ENCODE measurements at regions not wholly inside any gene's neighbourhood (a gene's known extent, or its start where the extent isn't known, plus 50 kb on each side); places are given as distances from the start of the nearest gene placed in this dataset.

DNA sequence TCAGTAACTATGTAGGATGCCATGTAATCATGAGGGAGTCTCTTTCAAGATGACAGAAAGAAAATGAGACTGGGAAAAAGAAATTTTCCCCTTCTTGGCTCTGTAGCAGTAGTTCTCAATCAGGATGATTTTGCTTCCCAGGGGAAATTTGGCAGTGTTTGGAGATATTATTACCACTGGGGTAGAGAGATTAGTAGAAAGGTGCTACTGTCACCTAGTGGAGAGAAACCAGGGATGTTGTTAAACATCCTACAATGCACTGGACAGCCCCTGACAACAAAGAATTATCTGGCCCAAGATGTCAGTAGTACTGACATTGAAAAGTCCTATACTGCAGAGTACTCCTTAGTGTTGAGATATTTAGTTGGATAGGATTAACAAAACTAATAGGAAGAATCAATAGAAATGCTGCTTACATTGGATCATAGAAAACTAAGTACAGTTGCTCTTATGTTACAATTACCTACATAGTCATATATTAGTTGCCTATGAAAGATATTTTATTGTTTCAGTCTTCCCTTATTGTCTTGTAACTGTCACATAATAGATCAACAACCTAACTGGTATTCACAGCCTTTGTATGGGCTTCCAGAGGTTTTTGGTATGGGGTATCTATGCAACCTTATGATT lies 433.3 kb downstream of the RAP2B start:
- no peak overlapping the region for H3K4me3 ChIP-seq (ENCODE audit: low read depth in 1 of 2, low read length in 2 of 2)
- no peaks in the 10 kb centered on the region for H3K27me3 ChIP-seq (ENCODE audit: low read depth, low read length)
- no peak overlapping the region for H3K27ac ChIP-seq (ENCODE audit: low read length)
- no peaks in the 10 kb centered on the region for H3K4me1 ChIP-seq (ENCODE audit: control insufficient read depth in 1 of 2, insufficient read depth in 2 of 2, low read length in 2 of 2)
- H3K36me3 ChIP-seq (ENCODE audit: control insufficient read depth in 1 of 2, insufficient read depth in 2 of 2, low read length in 2 of 2): no peaks in the 10 kb centered on the region
- no peaks in the 10 kb centered on the region for H3K9me3 ChIP-seq (ENCODE audit: control insufficient read depth in 1 of 2, low read length in 2 of 2)

DNA sequence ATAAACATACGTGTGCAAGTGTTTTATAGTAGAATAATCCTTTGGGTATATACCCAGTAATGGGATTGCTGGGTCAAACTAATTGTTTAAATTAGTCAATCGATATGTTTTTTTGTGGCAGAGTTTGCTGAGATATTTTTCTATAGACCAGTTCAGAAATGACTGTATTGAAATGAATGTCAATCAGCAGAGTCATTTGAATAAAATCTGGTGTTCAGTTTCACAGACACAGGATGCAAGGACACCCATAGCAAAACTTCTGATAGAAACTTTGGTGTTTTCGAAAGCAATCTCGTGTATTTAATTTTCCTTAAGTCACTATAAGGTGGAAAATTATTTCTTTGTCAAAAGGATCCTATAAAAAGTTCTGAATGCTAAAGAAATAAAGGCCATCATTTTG lies 434.4 kb downstream of the RAP2B start:
- Histone ChIP-seq H3K36me3 (ENCODE audit: control insufficient read depth in 1 of 2, insufficient read depth in 2 of 2, low read length in 2 of 2) (no peaks in the 10 kb centered on the region), H3K27ac (ENCODE audit: low read length) (no peak overlapping the region), H3K27me3 (ENCODE audit: low read depth, low read length) (no peaks in the 10 kb centered on the region), H3K9me3 (ENCODE audit: control insufficient read depth in 1 of 2, low read length in 2 of 2) (no peaks in the 10 kb centered on the region), H3K4me3 (ENCODE audit: low read depth in 1 of 2, low read length in 2 of 2) (no peak overlapping the region), H3K4me1 (ENCODE audit: control insufficient read depth in 1 of 2, insufficient read depth in 2 of 2, low read length in 2 of 2) (no peaks in the 10 kb centered on the region)

DNA sequence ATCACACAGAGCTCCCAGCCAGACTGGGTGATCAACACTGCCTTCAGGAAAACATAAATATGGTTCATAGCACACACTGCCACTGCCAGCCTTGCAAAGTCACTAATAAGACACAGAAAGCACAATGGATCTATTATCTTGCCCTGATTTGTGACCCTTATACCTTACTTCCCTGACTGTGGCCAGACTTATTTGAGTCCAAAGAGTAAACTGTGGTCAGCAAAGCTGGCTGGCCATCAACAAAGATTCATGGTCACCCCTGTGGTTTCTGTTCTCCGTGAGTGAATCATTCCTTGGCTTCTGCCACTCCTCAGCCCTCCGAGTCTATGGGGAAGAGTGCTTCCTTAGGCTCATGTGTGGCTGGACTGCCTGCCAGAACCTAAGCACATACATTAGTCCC lies 437.7 kb downstream of the RAP2B start:
- Histone ChIP-seq H3K27ac (ENCODE audit: low read length) (no peak overlapping the region), H3K36me3 (ENCODE audit: control insufficient read depth in 1 of 2, insufficient read depth in 2 of 2, low read length in 2 of 2) (no peaks in the 10 kb centered on the region), H3K4me1 (ENCODE audit: control insufficient read depth in 1 of 2, insufficient read depth in 2 of 2, low read length in 2 of 2) (no peaks in the 10 kb centered on the region), H3K9me3 (ENCODE audit: control insufficient read depth in 1 of 2, low read length in 2 of 2) (no peaks in the 10 kb centered on the region), H3K27me3 (ENCODE audit: low read depth, low read length) (no peaks in the 10 kb centered on the region), H3K4me3 (ENCODE audit: low read depth in 1 of 2, low read length in 2 of 2) (no peak overlapping the region)

DNA sequence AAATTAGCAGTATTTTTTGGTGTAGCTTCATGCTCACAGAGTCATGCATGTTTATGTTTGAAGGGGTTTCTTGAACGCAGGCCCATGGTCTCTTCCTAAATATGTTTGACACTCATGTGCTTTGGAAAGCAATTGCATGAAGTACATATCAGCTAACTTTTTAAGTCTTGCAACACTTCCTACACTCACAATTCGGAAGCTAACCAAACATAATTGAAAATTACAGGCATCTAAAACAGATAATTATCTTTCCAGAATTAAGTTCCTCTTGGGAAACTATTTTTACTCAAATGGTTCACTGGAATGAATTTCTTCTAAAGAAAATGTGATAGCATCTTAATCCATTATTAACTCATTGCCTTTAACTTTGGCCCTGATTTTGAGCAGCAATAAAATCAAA lies 438.9 kb downstream of the RAP2B start:
- H3K4me1 ChIP-seq (ENCODE audit: control insufficient read depth in 1 of 2, insufficient read depth in 2 of 2, low read length in 2 of 2): no peaks in the 10 kb centered on the region
- no peak overlapping the region for H3K4me3 ChIP-seq (ENCODE audit: low read depth in 1 of 2, low read length in 2 of 2)
- H3K27ac ChIP-seq (ENCODE audit: low read length): no peak overlapping the region
- no peaks in the 10 kb centered on the region for H3K9me3 ChIP-seq (ENCODE audit: control insufficient read depth in 1 of 2, low read length in 2 of 2)
- no peaks in the 10 kb centered on the region for H3K36me3 ChIP-seq (ENCODE audit: control insufficient read depth in 1 of 2, insufficient read depth in 2 of 2, low read length in 2 of 2)
- H3K27me3 ChIP-seq (ENCODE audit: low read depth, low read length): no peaks in the 10 kb centered on the region

DNA sequence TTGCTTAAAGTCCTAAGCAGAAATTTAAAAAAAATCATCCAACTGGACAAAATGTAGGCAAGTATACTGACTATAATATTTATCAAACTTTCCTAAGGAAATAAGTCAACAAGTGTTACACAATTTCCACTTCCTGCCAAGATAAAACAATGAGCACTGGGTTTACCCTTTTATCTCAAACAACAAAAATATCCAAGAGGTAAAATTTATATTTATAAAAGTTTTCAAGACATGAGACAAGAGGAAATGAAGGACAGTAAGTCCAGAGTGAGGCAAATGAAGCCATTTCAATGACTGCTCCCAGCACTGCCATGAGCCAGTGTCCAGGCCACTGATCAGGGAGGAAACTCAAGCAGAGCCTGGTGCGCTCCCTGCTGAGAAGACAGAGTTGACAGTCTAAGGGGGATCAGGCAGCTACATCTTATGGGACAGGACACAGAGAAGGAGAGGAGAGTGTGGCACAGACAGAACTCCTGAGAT lies 439.4 kb downstream of the RAP2B start:
- Histone ChIP-seq H3K4me1 (ENCODE audit: control insufficient read depth in 1 of 2, insufficient read depth in 2 of 2, low read length in 2 of 2) (no peaks in the 10 kb centered on the region), H3K9me3 (ENCODE audit: control insufficient read depth in 1 of 2, low read length in 2 of 2) (no peaks in the 10 kb centered on the region), H3K27me3 (ENCODE audit: low read depth, low read length) (no peaks in the 10 kb centered on the region), H3K27ac (ENCODE audit: low read length) (no peak overlapping the region), H3K4me3 (ENCODE audit: low read depth in 1 of 2, low read length in 2 of 2) (no peak overlapping the region), H3K36me3 (ENCODE audit: control insufficient read depth in 1 of 2, insufficient read depth in 2 of 2, low read length in 2 of 2) (no peaks in the 10 kb centered on the region)

DNA sequence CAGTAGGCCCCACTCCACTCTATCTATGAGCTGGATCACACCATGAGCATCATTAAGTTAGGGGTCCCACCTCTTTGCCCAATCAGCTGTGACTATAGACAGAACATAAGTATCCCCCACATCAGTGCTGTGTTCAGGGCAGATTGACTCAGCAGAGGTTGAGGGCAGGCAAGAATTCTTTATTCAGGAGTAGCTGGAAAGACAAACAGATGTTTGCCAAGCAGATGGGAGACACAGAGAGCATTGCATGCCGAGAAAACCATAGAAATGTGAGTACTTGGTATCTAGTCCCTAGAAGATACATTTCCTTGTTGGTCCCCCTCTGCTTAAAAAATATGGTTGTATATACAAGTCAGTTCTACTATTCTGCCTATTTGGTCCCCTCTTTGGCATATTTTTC lies 440.8 kb downstream of the RAP2B start:
- Histone ChIP-seq H3K4me3 (ENCODE audit: low read depth in 1 of 2, low read length in 2 of 2) (no peak overlapping the region), H3K4me1 (ENCODE audit: control insufficient read depth in 1 of 2, insufficient read depth in 2 of 2, low read length in 2 of 2) (no peaks in the 10 kb centered on the region), H3K36me3 (ENCODE audit: control insufficient read depth in 1 of 2, insufficient read depth in 2 of 2, low read length in 2 of 2) (no peaks in the 10 kb centered on the region), H3K27ac (ENCODE audit: low read length) (no peak overlapping the region), H3K27me3 (ENCODE audit: low read depth, low read length) (no peaks in the 10 kb centered on the region), H3K9me3 (ENCODE audit: control insufficient read depth in 1 of 2, low read length in 2 of 2) (no peaks in the 10 kb centered on the region)

DNA sequence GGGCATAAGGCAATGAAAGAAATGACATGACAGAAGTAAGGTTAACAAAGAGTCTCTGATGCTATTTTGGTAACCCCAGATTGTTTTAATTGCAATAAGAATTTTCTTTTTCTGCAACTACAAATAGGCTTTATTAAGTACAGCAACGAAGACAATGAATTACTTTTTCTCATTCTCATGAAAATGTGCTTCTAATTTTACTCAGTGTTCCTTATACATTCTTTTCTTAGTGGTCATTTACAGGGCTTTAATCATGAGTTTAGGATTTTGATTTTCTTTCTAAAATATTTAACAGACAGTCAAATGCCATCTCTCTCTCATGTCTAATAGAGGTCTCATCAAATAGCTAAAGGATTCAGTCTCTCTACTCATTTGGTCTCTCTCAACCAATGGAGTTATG lies 452.1 kb downstream of the RAP2B start:
- Histone ChIP-seq H3K27me3 (ENCODE audit: low read depth, low read length) (no peaks in the 10 kb centered on the region), H3K36me3 (ENCODE audit: control insufficient read depth in 1 of 2, insufficient read depth in 2 of 2, low read length in 2 of 2) (no peaks in the 10 kb centered on the region), H3K9me3 (ENCODE audit: control insufficient read depth in 1 of 2, low read length in 2 of 2) (no peaks in the 10 kb centered on the region)

DNA sequence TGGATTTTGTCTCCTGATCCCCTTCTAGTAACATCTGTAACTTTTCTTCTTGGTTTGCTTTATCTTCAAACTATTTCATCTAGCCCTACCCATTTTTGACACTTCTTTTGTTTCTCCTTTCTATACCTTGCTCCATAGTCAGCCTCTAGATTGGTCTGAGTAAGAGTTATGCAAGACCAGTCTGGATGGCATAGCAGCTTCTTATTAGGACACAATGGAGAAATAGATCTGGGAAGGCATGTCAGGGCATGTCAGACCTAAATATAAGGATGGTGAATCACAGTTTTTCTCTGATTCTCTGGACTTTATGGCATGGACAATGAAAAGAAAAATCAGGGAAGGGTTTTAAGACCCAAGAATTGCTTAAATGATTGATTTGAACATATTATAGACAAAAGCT lies 452.5 kb downstream of the RAP2B start:
- H3K27ac ChIP-seq (ENCODE audit: low read length): no peak overlapping the region
- H3K4me3 ChIP-seq (ENCODE audit: low read depth in 1 of 2, low read length in 2 of 2): no peak overlapping the region
- H3K9me3 ChIP-seq (ENCODE audit: control insufficient read depth in 1 of 2, low read length in 2 of 2): no peaks in the 10 kb centered on the region
- no peaks in the 10 kb centered on the region for H3K27me3 ChIP-seq (ENCODE audit: low read depth, low read length)
- H3K4me1 ChIP-seq (ENCODE audit: control insufficient read depth in 1 of 2, insufficient read depth in 2 of 2, low read length in 2 of 2): no peaks in the 10 kb centered on the region
- no peaks in the 10 kb centered on the region for H3K36me3 ChIP-seq (ENCODE audit: control insufficient read depth in 1 of 2, insufficient read depth in 2 of 2, low read length in 2 of 2)

More for the DNA sequence above, 452.1 kb downstream of the RAP2B start:
- no peak overlapping the region for H3K4me3 ChIP-seq (ENCODE audit: low read depth in 1 of 2, low read length in 2 of 2)
- no peak overlapping the region for H3K27ac ChIP-seq (ENCODE audit: low read length)
- H3K4me1 ChIP-seq (ENCODE audit: control insufficient read depth in 1 of 2, insufficient read depth in 2 of 2, low read length in 2 of 2): no peaks in the 10 kb centered on the region

DNA sequence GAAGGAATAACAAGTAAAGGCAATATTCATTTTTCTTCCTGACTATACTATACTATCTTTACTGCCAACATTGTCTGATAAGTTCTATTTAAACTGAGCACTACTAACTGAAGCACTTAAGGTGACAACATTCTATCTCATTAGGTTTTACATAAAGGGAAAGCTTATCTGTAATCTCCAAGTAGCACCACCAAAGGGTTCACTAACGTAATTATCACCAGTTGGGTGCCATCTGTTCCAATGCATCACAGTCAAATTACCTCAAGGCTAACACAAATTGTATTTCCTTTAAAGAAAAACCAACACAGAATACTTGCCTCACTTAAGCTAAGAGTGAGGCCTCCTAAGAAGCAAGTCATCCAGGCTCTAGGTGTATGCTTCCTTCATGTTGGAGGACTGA lies 453.8 kb downstream of the RAP2B start:
- no peaks in the 10 kb centered on the region for H3K36me3 ChIP-seq (ENCODE audit: control insufficient read depth in 1 of 2, insufficient read depth in 2 of 2, low read length in 2 of 2)
- H3K4me3 ChIP-seq (ENCODE audit: low read depth in 1 of 2, low read length in 2 of 2): no peak overlapping the region
- H3K4me1 ChIP-seq (ENCODE audit: control insufficient read depth in 1 of 2, insufficient read depth in 2 of 2, low read length in 2 of 2): no peaks in the 10 kb centered on the region
- no peaks in the 10 kb centered on the region for H3K9me3 ChIP-seq (ENCODE audit: control insufficient read depth in 1 of 2, low read length in 2 of 2)
- H3K27ac ChIP-seq (ENCODE audit: low read length): no peak overlapping the region
- H3K27me3 ChIP-seq (ENCODE audit: low read depth, low read length): no peaks in the 10 kb centered on the region

DNA sequence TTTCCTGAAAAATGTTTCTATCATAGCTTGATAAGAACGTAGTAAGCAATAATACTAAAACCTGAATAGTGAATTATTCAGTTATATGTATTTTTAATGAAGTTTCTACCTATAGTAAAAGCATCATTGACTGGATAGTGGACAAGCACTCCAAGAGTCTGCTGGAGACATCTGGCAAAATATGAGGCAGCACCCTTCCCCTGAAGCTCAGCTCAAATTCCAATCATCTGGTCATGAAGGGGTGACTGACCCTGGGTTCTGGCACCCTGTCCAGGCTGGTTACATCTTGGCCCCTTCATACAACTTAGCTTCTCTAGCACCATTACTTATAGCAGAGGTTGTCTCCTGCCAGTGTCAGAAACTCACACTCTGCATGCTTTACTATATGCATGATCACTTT lies 455.4 kb downstream of the RAP2B start:
- H3K4me1 ChIP-seq (ENCODE audit: control insufficient read depth in 1 of 2, insufficient read depth in 2 of 2, low read length in 2 of 2): no peaks in the 10 kb centered on the region
- H3K27ac ChIP-seq (ENCODE audit: low read length): no peak overlapping the region
- no peaks in the 10 kb centered on the region for H3K27me3 ChIP-seq (ENCODE audit: low read depth, low read length)
- H3K9me3 ChIP-seq (ENCODE audit: control insufficient read depth in 1 of 2, low read length in 2 of 2): no peaks in the 10 kb centered on the region
- H3K36me3 ChIP-seq (ENCODE audit: control insufficient read depth in 1 of 2, insufficient read depth in 2 of 2, low read length in 2 of 2): no peaks in the 10 kb centered on the region
- H3K4me3 ChIP-seq (ENCODE audit: low read depth in 1 of 2, low read length in 2 of 2): no peak overlapping the region

DNA sequence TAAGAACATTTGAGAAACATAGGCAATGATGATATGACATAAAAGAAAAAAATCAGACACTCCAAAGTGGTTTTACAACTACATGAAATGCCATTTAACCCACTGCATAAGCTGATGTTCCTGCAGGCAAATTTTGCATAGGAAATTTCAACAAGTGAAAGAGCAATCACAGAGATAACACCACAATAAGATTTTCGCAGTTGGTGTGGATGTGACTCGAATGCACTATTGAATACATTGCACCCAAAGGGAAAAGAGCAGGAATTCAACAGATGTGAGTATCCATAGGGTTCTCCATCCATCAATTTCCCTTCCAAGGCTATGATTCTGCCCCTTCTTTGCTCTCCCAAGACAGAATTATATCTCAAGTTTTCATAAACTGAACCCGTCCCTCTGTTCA lies 456.1 kb downstream of the RAP2B start:
- Histone ChIP-seq H3K9me3 (ENCODE audit: control insufficient read depth in 1 of 2, low read length in 2 of 2) (no peaks in the 10 kb centered on the region), H3K27ac (ENCODE audit: low read length) (no peak overlapping the region)

DNA sequence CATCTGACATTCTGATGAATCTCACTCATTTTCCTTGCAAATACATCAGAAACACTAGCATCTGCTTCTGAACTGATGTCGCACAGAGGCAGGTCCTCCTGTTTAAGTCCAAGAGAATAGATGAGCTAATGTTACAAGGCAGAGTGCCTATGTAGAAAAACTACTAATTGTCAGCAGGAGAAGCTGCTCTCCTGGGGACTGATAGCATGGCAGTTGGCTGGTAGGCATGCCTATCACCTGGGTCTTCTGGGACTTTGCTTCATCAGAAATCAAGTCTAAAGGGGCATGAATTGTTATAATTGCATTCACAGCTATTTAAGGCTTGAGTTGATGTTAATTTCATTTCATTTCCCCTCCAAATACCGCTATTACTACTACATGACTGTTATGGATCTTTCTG lies 457.2 kb downstream of the RAP2B start:
- H3K4me1 ChIP-seq (ENCODE audit: control insufficient read depth in 1 of 2, insufficient read depth in 2 of 2, low read length in 2 of 2): no peaks in the 10 kb centered on the region
- no peak overlapping the region for H3K4me3 ChIP-seq (ENCODE audit: low read depth in 1 of 2, low read length in 2 of 2)
- no peaks in the 10 kb centered on the region for H3K9me3 ChIP-seq (ENCODE audit: control insufficient read depth in 1 of 2, low read length in 2 of 2)
- no peaks in the 10 kb centered on the region for H3K36me3 ChIP-seq (ENCODE audit: control insufficient read depth in 1 of 2, insufficient read depth in 2 of 2, low read length in 2 of 2)
- no peak overlapping the region for H3K27ac ChIP-seq (ENCODE audit: low read length)
- no peaks in the 10 kb centered on the region for H3K27me3 ChIP-seq (ENCODE audit: low read depth, low read length)

More for the DNA sequence above, 456.1 kb downstream of the RAP2B start:
- Histone ChIP-seq H3K4me3 (ENCODE audit: low read depth in 1 of 2, low read length in 2 of 2) (no peak overlapping the region), H3K27me3 (ENCODE audit: low read depth, low read length) (no peaks in the 10 kb centered on the region), H3K36me3 (ENCODE audit: control insufficient read depth in 1 of 2, insufficient read depth in 2 of 2, low read length in 2 of 2) (no peaks in the 10 kb centered on the region), H3K4me1 (ENCODE audit: control insufficient read depth in 1 of 2, insufficient read depth in 2 of 2, low read length in 2 of 2) (no peaks in the 10 kb centered on the region)

Measured in muscle layer of duodenum (tissue), 2 donors.